Liver (tissue), 8 donors: ENCODE measurements at regions not wholly inside any gene's neighbourhood (a gene's known extent, or its start where the extent isn't known, plus 50 kb on each side); places are given as distances from the start of the nearest gene placed in this dataset.

Source experiments
- DNase-seq: peaks from one replicate; pipeline ENCODE4 v3.0.0-alpha.2; 2017; ENCODE audit warnings: low spot score
- H3K27ac ChIP-seq, 2 donors: one replicate each; pipeline ENCODE4 v1.7.0; 2013; ENCODE audit warnings: inconsistent platforms in 2 of 2, low read length in 2 of 2, control low read depth in 1 of 2, low read depth in 1 of 2, mild to moderate bottlenecking in 1 of 2
- H3K27me3 ChIP-seq, 4 donors: one replicate each; pipeline versions ENCODE4 v1.6.1 to v1.7.0; 2013; ENCODE audit warnings: low read length in 3 of 4, inconsistent platforms in 1 of 4, mild to moderate bottlenecking in 1 of 4, moderate library complexity in 1 of 4; ENCODE audit not compliant: control insufficient read depth in 4 of 4, insufficient read depth in 4 of 4
- H3K36me3 ChIP-seq, 4 donors: one replicate each; pipeline versions ENCODE4 v1.6.1 to v1.7.0; 2013; ENCODE audit warnings: low read length in 3 of 4, mild to moderate bottlenecking in 3 of 4, low read depth in 1 of 4, moderate library complexity in 1 of 4; ENCODE audit not compliant: control insufficient read depth in 4 of 4, insufficient read depth in 3 of 4
- H3K4me1 ChIP-seq, 4 donors: one replicate each; pipeline versions ENCODE4 v1.6.1 to v1.7.0; 2013; ENCODE audit warnings: low read length in 3 of 4, mild to moderate bottlenecking in 3 of 4, moderate library complexity in 1 of 4; ENCODE audit not compliant: control insufficient read depth in 4 of 4, insufficient read depth in 4 of 4
- H3K4me3 ChIP-seq, 3 donors: one replicate each; pipeline versions ENCODE4 v1.6.1 to v1.7.0; 2013; ENCODE audit warnings: low read length in 3 of 3, control low read depth in 1 of 3, low read depth in 1 of 3, mild to moderate bottlenecking in 1 of 3
- H3K9ac ChIP-seq, 2 donors: one replicate each; pipeline ENCODE4 v1.7.0; 2013; ENCODE audit warnings: low read length in 2 of 2, mild to moderate bottlenecking in 2 of 2, moderate library complexity in 2 of 2, control low read depth in 1 of 2, low read depth in 1 of 2
- H3K9me3 ChIP-seq, 4 donors: one replicate each; pipeline versions ENCODE4 v1.6.1 to v1.7.0; 2013; ENCODE audit warnings: low read length in 3 of 4; ENCODE audit not compliant: control insufficient read depth in 4 of 4
- EGR1 ChIP-seq, 2 donors: IDR thresholded peaks; 2 replicates each; pipeline ENCODE4 v1.6.1; 2016 to 2018; ENCODE audit warnings: antibody characterized with exemption in 2 of 2, low read depth in 2 of 2
- FOXA1 ChIP-seq: IDR thresholded peaks from 2 replicates; pipeline ENCODE4 v1.6.1; 2016; ENCODE audit warnings: antibody characterized with exemption
- FOXA2 ChIP-seq: IDR thresholded peaks from 2 replicates; pipeline ENCODE4 v1.6.1; 2016; ENCODE audit warnings: antibody characterized with exemption
- GABPA ChIP-seq, 2 donors: IDR thresholded peaks in 1 of 2; conservative IDR thresholded peaks in 1 of 2; 2 replicates each; pipeline ENCODE4 v1.6.1; 2016; ENCODE audit warnings: antibody characterized with exemption in 2 of 2, mild to moderate bottlenecking in 1 of 2, moderate library complexity in 1 of 2
- HNF4A ChIP-seq, 2 donors: conservative IDR thresholded peaks; 2 replicates each; pipeline ENCODE4 v1.6.1; 2016; ENCODE audit warnings: antibody characterized with exemption in 2 of 2, mild to moderate bottlenecking in 2 of 2
- HNF4G ChIP-seq: IDR thresholded peaks from 2 replicates; pipeline ENCODE4 v1.6.1; 2016; ENCODE audit warnings: antibody characterized with exemption
- NR2F2 ChIP-seq: IDR thresholded peaks from 2 replicates; pipeline ENCODE4 v1.6.1; 2016; ENCODE audit warnings: antibody characterized with exemption
- RAD21 ChIP-seq, 2 donors: IDR thresholded peaks; 2 replicates each; pipeline ENCODE4 v1.6.1; 2016; ENCODE audit warnings: antibody characterized with exemption in 2 of 2, mild to moderate bottlenecking in 2 of 2
- REST ChIP-seq: IDR thresholded peaks from 2 replicates; pipeline ENCODE4 v1.6.1; 2016; ENCODE audit warnings: antibody characterized with exemption, mild to moderate bottlenecking
- RXRA ChIP-seq, 2 donors: IDR thresholded peaks; 2 replicates each; pipeline ENCODE4 v1.6.1; 2017 to 2018; ENCODE audit warnings: antibody characterized with exemption in 2 of 2, mild to moderate bottlenecking in 1 of 2
- SP1 ChIP-seq: IDR thresholded peaks from 2 replicates; pipeline ENCODE4 v1.6.1; 2018; ENCODE audit warnings: antibody characterized with exemption, mild to moderate bottlenecking
- TAF1 ChIP-seq: conservative IDR thresholded peaks from 2 replicates; pipeline ENCODE4 v1.6.1; 2016; ENCODE audit warnings: antibody characterized with exemption, mild to moderate bottlenecking
- WGBS: extraction: QIAGEN DNeasy Blood & Tissue Kit; methylation state at CpG from one replicate; pipeline ENCODE4 v1.1.7; 2013; 5-methylcytosine and 5-hydroxymethylcytosine counted together
- TF ChIP-seq, protein P1 (sequence below): fragments of 150-350 bp; IDR thresholded peaks from 2 replicates; pipeline ENCODE4 v1.5.1; 2017; ENCODE audit warnings: improper control_type of control experiment, low read depth, low read length; ENCODE audit not compliant: missing input control
- TF ChIP-seq, protein P2 (sequence below): IDR thresholded peaks from 2 replicates; pipeline ENCODE4 v1.6.1; 2016; ENCODE audit warnings: antibody characterized with exemption
- TF ChIP-seq, protein P3 (sequence below): IDR thresholded peaks from 2 replicates; pipeline ENCODE4 v1.6.1; 2016; ENCODE audit warnings: antibody characterized with exemption
- TF ChIP-seq, protein P4 (sequence below): IDR thresholded peaks from 2 replicates; pipeline ENCODE4 v1.6.1; 2016; ENCODE audit warnings: antibody characterized with exemption
- donor health status: healthy.
- donor health status: healthy.
- donor health status: healthy.
- donor health status: healthy.
- donor health status: healthy.

- 48% methylated on average over 1 of the region's 1 CpG for WGBS
- no peaks in the 10 kb centered on the region for H3K4me1 ChIP-seq
- no peak for DNase-seq
- TF ChIP-seq HNF4A (conservative IDR thresholded peaks at IDR 0.05) (no peak), FOXA1 (no peak), GABPA (IDR thresholded peaks at IDR 0.05 in 1 of 2, conservative IDR thresholded peaks at IDR 0.05 in 1 of 2) (no peak), RAD21 (IDR thresholded peaks at IDR 0.05) (no peak)
- TF ChIP-seq, protein P1, sequence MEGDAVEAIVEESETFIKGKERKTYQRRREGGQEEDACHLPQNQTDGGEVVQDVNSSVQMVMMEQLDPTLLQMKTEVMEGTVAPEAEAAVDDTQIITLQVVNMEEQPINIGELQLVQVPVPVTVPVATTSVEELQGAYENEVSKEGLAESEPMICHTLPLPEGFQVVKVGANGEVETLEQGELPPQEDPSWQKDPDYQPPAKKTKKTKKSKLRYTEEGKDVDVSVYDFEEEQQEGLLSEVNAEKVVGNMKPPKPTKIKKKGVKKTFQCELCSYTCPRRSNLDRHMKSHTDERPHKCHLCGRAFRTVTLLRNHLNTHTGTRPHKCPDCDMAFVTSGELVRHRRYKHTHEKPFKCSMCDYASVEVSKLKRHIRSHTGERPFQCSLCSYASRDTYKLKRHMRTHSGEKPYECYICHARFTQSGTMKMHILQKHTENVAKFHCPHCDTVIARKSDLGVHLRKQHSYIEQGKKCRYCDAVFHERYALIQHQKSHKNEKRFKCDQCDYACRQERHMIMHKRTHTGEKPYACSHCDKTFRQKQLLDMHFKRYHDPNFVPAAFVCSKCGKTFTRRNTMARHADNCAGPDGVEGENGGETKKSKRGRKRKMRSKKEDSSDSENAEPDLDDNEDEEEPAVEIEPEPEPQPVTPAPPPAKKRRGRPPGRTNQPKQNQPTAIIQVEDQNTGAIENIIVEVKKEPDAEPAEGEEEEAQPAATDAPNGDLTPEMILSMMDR = no peak
- TF ChIP-seq, protein P2, sequence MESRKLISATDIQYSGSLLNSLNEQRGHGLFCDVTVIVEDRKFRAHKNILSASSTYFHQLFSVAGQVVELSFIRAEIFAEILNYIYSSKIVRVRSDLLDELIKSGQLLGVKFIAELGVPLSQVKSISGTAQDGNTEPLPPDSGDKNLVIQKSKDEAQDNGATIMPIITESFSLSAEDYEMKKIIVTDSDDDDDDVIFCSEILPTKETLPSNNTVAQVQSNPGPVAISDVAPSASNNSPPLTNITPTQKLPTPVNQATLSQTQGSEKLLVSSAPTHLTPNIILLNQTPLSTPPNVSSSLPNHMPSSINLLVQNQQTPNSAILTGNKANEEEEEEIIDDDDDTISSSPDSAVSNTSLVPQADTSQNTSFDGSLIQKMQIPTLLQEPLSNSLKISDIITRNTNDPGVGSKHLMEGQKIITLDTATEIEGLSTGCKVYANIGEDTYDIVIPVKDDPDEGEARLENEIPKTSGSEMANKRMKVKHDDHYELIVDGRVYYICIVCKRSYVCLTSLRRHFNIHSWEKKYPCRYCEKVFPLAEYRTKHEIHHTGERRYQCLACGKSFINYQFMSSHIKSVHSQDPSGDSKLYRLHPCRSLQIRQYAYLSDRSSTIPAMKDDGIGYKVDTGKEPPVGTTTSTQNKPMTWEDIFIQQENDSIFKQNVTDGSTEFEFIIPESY = no peak
- H3K9me3 ChIP-seq = no peaks in the 10 kb centered on the region
- no peak overlapping the region for H3K4me3 ChIP-seq
- no peak overlapping the region for H3K27ac ChIP-seq
- no peaks in the 10 kb centered on the region for H3K27me3 ChIP-seq
- no peak overlapping the region for H3K9ac ChIP-seq
- H3K36me3 ChIP-seq = no peaks in the 10 kb centered on the region
Observed at GRCh38 chr5:93154535-93154934, 426.5 kb downstream of the NR2F1-AS1 start.

GRCh38 chr5:93153461-93153860, 427.6 kb downstream of the NR2F1-AS1 start:
- H3K9me3 ChIP-seq = no peaks in the 10 kb centered on the region
- DNase-seq = no peak
- H3K36me3 ChIP-seq = no peaks in the 10 kb centered on the region
- H3K27me3 ChIP-seq = no peaks in the 10 kb centered on the region
- H3K4me3 ChIP-seq = no peak overlapping the region
- no peak for TF ChIP-seq REST
- TF ChIP-seq, protein P3, sequence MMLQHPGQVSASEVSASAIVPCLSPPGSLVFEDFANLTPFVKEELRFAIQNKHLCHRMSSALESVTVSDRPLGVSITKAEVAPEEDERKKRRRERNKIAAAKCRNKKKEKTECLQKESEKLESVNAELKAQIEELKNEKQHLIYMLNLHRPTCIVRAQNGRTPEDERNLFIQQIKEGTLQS = no peak
- no peak for TF ChIP-seq FOXA2
- TF ChIP-seq SP1 = no peak
- TF ChIP-seq, protein P4, sequence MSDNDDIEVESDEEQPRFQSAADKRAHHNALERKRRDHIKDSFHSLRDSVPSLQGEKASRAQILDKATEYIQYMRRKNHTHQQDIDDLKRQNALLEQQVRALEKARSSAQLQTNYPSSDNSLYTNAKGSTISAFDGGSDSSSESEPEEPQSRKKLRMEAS = no peak
- no peak for TF ChIP-seq HNF4G
- TF ChIP-seq, protein P1 = no peak
- no peak for TF ChIP-seq HNF4A (conservative IDR thresholded peaks at IDR 0.05)
- no peak for TF ChIP-seq TAF1
- TF ChIP-seq RXRA (IDR thresholded peaks at IDR 0.05) = no peak
- TF ChIP-seq EGR1 (IDR thresholded peaks at IDR 0.05; ENCODE audit: low read depth in 2 of 2) = no peak
- TF ChIP-seq RAD21 (IDR thresholded peaks at IDR 0.05) = no peak
- TF ChIP-seq NR2F2 = no peak
- TF ChIP-seq FOXA1 = no peak
- H3K9ac ChIP-seq = no peak overlapping the region
- no peaks in the 10 kb centered on the region for H3K4me1 ChIP-seq
- H3K27ac ChIP-seq = no peak overlapping the region
- 80% methylated on average over 3 of the region's 3 CpGs for WGBS
